OCI-LY1 (cell line): ENCODE measurements at regions not wholly inside any gene's neighbourhood (a gene's known extent, or its start where the extent isn't known, plus 50 kb on each side); places are given as distances from the start of the nearest gene placed in this dataset.

Source experiments
- H2AFZ ChIP-seq: fragments of 200-600 bp; sonication (generic), shearing (Covaris generic); 2 replicates; pipeline ENCODE4 v1.6.0; 2014; ENCODE audit warnings: antibody characterized with exemption, mild to moderate bottlenecking, low read length
- H3F3A ChIP-seq: fragments of 200-600 bp; sonication (generic), shearing (Covaris generic); 2 replicates; pipeline ENCODE4 v1.6.0; 2014; ENCODE audit warnings: mild to moderate bottlenecking, antibody characterized with exemption, low read length, moderate library complexity; ENCODE audit not compliant: insufficient read depth
- H3K27ac ChIP-seq: fragments of 200-600 bp; sonication (generic); 2 replicates; pipeline ENCODE4 v1.5.1; 2014; ENCODE audit warnings: low read length, mixed run types, mild to moderate bottlenecking, low read depth; ENCODE audit not compliant: poor library complexity, severe bottlenecking
- H3K27me3 ChIP-seq: fragments of 200-600 bp; sonication (generic); 2 replicates; pipeline ENCODE4 v1.6.0; 2014; ENCODE audit warnings: antibody characterized with exemption, mild to moderate bottlenecking, low read length, moderate library complexity; ENCODE audit not compliant: insufficient read depth
- H3K36me3 ChIP-seq: fragments of 200-600 bp; sonication (generic); 2 replicates; pipeline ENCODE4 v1.6.1; 2014; ENCODE audit warnings: mild to moderate bottlenecking, antibody characterized with exemption, low read length, moderate library complexity, mixed read lengths; ENCODE audit not compliant: insufficient read depth
- H3K4me1 ChIP-seq: fragments of 200-600 bp; sonication (generic); 2 replicates; pipeline ENCODE4 v1.5.1; 2014; ENCODE audit warnings: mild to moderate bottlenecking, low read length, moderate library complexity; ENCODE audit not compliant: insufficient read depth, severe bottlenecking
- H3K4me2 ChIP-seq: fragments of 200-600 bp; sonication (generic), shearing (Covaris generic); 2 replicates; pipeline ENCODE4 v1.6.1; 2014; ENCODE audit warnings: low read length
- H3K4me3 ChIP-seq: fragments of 200-600 bp; sonication (generic); 2 replicates; pipeline ENCODE4 v1.5.1; 2014; ENCODE audit warnings: low read length, low read depth, mild to moderate bottlenecking, mixed read lengths; ENCODE audit not compliant: poor library complexity, severe bottlenecking
- H3K79me2 ChIP-seq: fragments of 200-600 bp; shearing (Covaris generic); 2 replicates; pipeline ENCODE4 v1.6.1; 2016; ENCODE audit warnings: mixed run types, low read length, mixed read lengths; ENCODE audit not compliant: insufficient read depth
- H3K9ac ChIP-seq: fragments of 200-600 bp; sonication (generic), shearing (Covaris generic); 2 replicates; pipeline ENCODE4 v1.6.1; 2014; ENCODE audit warnings: mild to moderate bottlenecking, low read length, mixed read lengths
- H3K9me2 ChIP-seq: fragments of 200-600 bp; sonication (generic), shearing (Covaris generic); 2 replicates; pipeline ENCODE4 v1.6.1; 2014; ENCODE audit warnings: low read depth, mild to moderate bottlenecking, low read length, mixed read lengths
- H3K9me3 ChIP-seq: fragments of 200-600 bp; shearing (Covaris generic); 2 replicates; pipeline ENCODE4 v1.6.1; 2014; ENCODE audit warnings: low read length, mixed read lengths
- H4K20me1 ChIP-seq: fragments of 200-600 bp; sonication (generic), shearing (Covaris generic); 2 replicates; pipeline ENCODE4 v1.6.0; 2016; ENCODE audit warnings: mild to moderate bottlenecking, low read length; ENCODE audit not compliant: insufficient read depth
- CTCF ChIP-seq: fragments of 200-600 bp; sonication (generic), shearing (Covaris generic); IDR thresholded peaks from 2 replicates; pipeline ENCODE4 v1.5.1; 2017; ENCODE audit warnings: mild to moderate bottlenecking, antibody characterized with exemption, low read length, moderate library complexity, mixed read lengths
- EZH2 ChIP-seq: fragments of 200-600 bp; sonication (generic), shearing (Covaris generic); IDR thresholded peaks from 2 replicates; pipeline ENCODE4 v1.8.0; 2017; ENCODE audit warnings: borderline replicate concordance, mixed run types, mild to moderate bottlenecking, antibody characterized with exemption, low read length, moderate library complexity, mixed read lengths

- Histone ChIP-seq H3K4me2 (no peak overlapping the region), H3K27me3 (no peaks in the 10 kb centered on the region), H3K9me2 (no peaks in the 10 kb centered on the region), H3K4me1 (no peaks in the 10 kb centered on the region), H3K9me3 (no peaks in the 10 kb centered on the region), H2AFZ (no peak overlapping the region), H3F3A (no peaks in the 10 kb centered on the region), H3K4me3 (no peak overlapping the region), H4K20me1 (no peaks in the 10 kb centered on the region), H3K27ac (no peak overlapping the region), H3K9ac (no peak overlapping the region), H3K79me2 (no peaks in the 10 kb centered on the region), H3K36me3 (no peaks in the 10 kb centered on the region)
- TF ChIP-seq EZH2 (no peak), CTCF (no peak)
Observed at GRCh38 chr2:48072583-48072982, 166.3 kb upstream of the FBXO11 start.

- Histone ChIP-seq H3K27ac (no peak overlapping the region), H3K36me3 (no peaks in the 10 kb centered on the region), H3K4me3 (no peak overlapping the region), H3K9ac (no peak overlapping the region), H3K79me2 (no peaks in the 10 kb centered on the region), H3K27me3 (no peaks in the 10 kb centered on the region), H3F3A (no peaks in the 10 kb centered on the region), H4K20me1 (no peaks in the 10 kb centered on the region), H2AFZ (no peak overlapping the region), H3K9me2 (no peaks in the 10 kb centered on the region), H3K4me1 (no peaks in the 10 kb centered on the region), H3K9me3 (no peaks in the 10 kb centered on the region), H3K4me2 (no peak overlapping the region)
- TF ChIP-seq EZH2 = no peak
- no peak for TF ChIP-seq CTCF
Observed at GRCh38 chr2:48075631-48076030, 169.3 kb upstream of the FBXO11 start.

- no peak overlapping the region for H3K9ac ChIP-seq
- no peaks in the 10 kb centered on the region for H3K27me3 ChIP-seq
- no peak overlapping the region for H3K27ac ChIP-seq
- H3K9me3 ChIP-seq = no peaks in the 10 kb centered on the region
- no peaks in the 10 kb centered on the region for H3K9me2 ChIP-seq
- TF ChIP-seq EZH2 (no peak), CTCF (no peak)
- no peak overlapping the region for H2AFZ ChIP-seq
- no peaks in the 10 kb centered on the region for H3K36me3 ChIP-seq
- H3K79me2 ChIP-seq = no peaks in the 10 kb centered on the region
- H3K4me1 ChIP-seq = no peaks in the 10 kb centered on the region
- no peaks in the 10 kb centered on the region for H4K20me1 ChIP-seq
- no peak overlapping the region for H3K4me3 ChIP-seq
- H3F3A ChIP-seq = no peaks in the 10 kb centered on the region
- no peak overlapping the region for H3K4me2 ChIP-seq
Observed at GRCh38 chr2:48080534-48081316, 174.4 kb upstream of the FBXO11 start.
